GM18499 (cell line): ENCODE measurements at regions not wholly inside any gene's neighbourhood (a gene's known extent, or its start where the extent isn't known, plus 50 kb on each side); places are given as distances from the start of the nearest gene placed in this dataset.
"Not testable (repeated sequence)": the region's sequence is repeated elsewhere in the genome, so short reads cannot be mapped to it uniquely, and the experiment has no call there.

Experiments used
- ATAC-seq: cut with Tn5 transposase; IDR thresholded peaks from one replicate; pipeline ENCODE4 v1.9.1; 2021; ENCODE audit warnings: moderate number of reproducible peaks; ENCODE audit not compliant: insufficient read depth, unreplicated experiment

DNA sequence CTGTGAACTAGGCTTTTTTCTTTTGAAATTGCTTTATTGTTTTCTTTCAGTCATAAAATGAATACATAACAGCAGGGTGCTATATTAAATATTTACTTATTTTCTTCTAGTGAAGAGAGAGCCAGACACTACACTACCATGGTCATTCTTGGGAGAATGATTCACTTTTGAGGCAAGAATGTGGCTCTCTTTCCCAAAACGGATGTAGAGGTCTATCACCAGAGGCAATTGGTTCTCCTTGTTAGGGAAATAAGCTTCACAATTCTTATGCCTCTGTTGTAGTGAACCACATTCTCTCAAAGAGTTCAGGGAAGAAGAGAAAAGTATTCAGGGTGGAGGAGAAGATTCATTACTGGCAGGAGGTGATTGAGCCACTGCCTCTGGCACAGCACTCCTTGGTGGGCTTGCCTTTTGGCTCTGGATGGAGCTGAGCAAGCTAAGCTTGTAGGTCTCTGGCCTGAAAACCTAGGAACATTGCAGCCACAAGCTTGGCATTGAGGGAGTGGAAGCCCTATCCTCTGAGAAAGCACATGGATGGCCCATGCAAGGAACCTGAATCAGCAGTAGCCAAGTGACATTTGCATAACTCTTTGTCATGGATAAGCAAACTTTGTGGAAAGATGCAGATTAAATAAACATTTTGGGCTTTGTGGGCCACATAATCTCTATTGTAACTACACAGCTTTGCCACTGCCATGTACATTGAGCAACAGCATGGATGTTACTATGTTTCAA, 179.0 kb upstream of the TNC start:
- no peak for ATAC-seq

DNA sequence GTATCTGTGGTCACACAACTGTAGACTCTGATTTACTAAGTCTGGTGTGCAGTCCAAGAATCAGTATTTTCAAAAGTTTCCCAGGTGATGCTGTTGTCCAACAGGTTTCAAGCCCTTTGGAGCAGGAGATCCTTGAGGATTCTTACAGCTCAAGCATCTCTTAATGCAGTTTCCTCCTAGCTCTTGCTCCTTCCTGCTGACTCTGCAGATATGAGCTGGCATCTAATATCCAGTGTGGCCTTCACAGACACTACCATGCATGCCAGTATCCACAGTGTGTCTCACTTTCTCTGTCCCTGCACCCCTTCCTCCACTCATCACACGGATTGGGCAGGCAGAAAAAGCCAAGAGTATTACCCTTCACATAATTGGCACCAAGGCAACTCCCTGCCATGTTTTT, 182.2 kb upstream of the TNC start:
- no peak for ATAC-seq

DNA sequence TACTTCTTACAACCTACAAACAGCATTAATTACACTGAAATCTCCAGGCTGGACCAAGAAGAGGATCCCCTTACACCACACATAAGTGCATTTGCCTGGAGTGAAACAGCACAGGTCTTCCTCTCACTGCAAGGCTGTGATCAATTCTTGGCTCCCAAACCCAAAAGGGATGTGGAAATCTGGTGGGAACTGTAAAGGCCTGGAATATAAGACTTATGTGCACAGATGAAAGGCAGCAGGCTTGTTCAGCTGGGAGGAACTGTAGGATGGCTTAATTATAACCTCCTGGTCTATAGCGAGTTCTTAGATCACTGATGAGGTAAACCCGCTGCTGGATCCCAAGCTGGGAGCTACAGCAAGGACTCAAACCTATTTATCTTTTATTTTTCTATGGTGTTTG, 182.9 kb upstream of the TNC start:
- ATAC-seq, result no peak

DNA sequence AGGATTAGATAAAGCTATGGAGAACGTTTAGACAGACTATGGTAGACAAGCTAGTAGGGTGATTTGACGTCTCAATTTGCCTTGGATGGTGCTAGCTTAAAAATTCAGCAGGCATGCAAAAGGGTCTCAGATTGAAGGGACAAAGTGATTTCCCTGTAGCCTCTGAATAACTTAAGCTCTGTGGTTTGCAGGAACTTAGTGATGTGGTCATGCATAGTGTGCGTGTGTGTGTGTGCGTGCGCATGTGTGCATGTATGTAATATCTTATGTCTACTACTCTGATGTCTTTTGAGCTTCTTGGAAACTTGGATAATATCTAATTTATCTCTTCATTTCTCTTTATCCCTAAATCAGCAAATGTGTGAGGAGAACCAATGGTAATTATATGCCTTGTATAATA, 183.6 kb upstream of the TNC start:
- ATAC-seq, result no peak

DNA sequence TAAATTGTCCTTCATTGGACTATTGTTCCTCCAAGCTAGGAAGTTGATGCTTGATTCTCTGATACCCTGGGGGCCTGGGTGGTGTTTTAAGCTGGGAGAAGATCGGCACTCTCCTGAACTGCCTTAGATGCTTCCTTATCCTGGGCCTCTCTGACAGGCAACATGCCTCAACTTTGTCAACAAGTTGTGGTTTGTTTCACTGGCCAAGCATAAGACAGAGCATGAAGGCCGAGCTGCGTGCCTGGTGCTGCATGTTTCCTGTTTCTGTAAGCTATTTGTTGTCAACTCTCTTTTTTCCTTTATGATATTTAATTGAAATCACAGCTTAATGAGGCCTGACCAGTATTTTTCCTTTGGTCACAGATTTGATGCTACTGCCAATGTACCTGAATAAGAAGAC, 187.6 kb upstream of the TNC start:
- ATAC-seq, result no peak

DNA sequence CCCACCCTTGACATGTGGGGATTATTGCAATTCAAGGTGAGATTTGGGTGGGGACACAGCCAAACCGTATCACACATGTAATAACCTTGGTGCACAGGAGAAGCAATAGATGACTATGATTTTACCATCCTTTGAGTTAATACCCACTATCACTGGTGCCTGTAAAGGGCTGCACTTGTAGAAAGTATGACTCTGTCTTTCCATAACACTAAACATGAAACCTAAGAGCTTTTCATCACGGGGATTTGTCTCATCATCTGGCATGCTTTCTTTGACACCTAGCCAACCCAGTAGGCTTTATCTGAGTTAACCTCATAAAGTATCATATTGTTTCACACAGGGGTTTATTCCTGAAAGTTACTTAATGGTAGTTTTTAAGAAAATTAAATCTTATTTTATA, 188.9 kb upstream of the TNC start:
- ATAC-seq, result no peak

DNA sequence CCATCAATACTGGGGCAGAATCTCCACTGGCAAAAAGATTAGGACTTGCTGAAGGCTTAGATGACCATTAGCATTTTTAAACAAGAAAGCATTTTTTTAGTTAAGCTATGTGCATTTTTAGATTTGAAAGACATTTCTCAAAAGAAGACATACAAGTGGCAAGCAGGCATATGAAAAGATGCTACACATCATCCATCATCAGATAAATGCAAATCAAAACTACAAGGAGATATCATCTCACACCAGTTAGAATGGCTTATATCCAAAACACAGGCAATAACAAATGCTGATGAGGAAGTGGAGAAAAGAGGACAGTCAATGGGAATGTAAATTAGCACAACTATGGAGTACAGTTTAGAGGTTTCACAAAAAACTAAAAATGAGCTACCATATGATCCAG, 195.6 kb upstream of the TNC start:
- ATAC-seq, result no peak

DNA sequence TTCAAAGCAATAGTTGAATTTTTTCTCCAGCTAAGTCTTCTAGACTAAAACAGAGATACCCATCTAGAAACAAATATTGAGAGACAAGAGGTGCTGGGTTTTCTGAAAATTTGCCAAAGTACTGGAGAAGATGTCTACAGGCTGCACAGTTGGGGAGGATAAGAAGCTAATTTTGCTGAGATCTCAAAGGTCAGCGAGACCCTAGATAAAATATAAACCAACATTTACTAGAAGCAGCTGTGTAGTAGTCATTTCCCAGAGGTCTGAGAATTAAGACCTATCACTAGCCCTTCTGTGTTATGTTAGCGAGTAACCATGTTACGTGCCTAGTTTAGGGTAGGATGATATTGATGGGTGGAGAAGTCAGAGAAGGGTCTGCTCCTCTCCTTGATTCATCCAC, 208.5 kb upstream of the TNC start:
- no peak for ATAC-seq

DNA sequence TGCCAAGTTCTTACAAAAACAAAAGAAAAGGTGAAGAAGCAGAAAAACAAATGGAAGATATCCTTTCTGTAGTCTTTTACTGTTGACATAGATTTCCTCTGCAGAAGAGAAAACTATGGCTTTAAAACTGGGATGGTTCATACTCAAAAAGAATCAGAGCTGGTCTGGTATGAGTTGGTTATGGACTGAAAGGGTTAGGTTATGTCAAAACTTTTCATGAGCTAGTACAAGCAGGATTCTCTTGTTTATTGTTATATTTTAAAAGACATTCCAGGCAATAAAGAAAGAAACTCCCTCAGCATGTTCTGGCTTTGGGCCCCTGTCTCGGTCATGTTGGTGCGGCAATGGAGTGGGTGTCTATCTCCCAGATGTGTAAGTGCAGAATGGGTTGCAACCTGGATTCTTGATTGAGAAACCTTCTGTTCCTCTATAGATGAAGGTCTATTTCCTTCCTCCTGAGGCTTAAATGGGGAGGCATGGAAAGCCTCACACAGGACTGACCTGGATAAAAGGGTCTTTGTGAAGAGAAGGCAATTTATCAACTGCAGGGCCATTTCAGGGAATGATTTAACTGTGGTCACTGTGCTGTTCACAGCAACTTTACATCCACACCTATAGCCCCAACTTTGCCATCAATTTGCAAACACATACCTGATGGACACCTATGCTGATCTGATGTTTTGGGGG, 209.6 kb upstream of the TNC start:
- ATAC-seq, result no peak

DNA sequence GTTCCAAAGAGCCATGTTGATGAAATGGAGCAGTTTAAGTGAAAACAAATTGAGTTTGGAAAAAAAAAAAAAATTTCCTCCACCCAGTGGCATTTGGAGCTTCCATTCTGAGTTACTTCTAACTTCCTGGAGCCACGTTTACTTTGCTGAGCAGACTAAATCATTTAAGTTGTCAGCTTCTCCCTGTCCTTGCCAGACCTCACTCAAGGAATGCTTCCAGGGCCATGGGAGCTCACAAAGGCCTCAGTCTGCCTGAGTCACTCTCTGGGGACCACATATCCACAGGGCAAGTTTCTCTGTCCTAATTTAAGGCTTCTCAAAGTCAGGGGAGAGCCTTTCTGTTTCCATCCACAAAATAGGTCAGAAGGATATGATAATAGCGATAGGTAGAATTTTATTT, 210.3 kb upstream of the TNC start:
- no peak for ATAC-seq

DNA sequence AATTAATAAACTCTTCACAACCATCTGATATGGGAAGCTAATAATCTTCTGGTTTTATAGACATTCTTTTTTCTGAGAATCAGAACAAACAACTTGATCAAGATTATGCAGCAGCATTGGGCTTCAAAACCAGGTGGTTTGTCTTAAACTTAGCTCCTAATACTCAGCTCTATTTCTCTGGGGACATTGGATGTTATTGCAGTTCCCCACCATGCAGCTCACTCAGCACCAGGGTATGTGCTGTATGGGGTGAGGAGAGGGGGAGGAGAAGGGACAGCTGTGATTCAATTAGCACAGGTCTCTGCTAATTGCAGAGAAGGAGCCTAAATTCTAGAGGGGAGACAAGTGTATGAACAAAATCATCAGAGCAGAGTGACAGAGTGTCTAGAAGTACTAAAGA, 210.7 kb upstream of the TNC start:
- no peak for ATAC-seq

DNA sequence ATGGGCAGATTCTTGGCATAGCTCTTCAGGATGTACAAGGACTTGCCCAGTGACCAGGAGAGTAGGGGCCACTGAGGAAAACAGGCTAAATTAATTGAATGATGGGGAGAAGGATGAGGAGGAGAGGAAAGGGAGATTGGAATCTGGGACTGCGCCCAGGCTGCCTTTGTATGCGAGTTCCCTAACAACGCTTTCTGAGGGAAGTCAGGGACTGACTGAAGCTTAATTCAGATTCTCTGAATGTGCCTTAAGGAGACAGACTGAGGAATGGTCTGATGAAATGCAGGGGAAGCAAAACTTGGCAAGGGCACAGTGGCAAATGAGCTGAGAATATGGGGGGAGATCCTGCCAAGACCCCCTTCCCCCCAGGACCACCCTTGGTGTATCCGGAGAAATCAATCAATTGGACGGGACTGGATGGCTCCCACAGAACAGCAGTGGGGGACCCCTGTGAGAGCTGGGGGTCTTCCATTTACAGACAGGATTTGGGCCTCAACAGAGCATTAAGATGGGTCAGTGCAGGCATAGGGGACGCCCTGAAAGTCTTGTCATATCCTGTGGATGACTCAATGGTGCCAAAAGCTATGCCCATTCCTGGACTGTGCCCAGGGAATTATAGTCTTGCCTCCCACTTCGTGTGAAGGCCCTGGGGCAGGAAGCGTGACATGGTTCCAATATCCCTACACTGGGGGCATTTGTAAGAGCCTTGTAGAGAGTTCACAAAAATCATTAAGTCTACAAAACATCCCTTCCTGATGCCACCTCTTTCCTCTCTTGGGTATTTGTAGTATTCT, 215.5 kb upstream of the TNC start:
- no peak for ATAC-seq

DNA sequence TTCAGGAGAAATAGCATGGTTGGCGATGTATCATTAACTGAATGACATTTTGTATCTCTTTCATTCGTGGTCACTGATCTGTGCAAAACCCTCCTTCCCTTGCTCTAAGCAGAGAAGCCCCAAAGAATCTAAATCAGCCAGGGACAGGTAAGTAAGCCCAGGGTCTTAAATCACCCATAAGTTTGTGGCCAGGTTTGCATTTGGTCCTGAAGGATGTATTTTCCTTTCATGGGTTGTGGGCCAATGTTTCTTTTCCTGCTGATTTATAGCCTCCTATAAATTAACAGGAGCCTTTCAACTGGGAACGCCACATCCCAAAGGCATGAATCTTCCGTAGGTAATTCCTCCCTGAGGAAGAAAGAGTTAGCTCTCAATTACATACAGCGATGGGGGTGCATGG, 217.5 kb upstream of the TNC start:
- no peak for ATAC-seq

DNA sequence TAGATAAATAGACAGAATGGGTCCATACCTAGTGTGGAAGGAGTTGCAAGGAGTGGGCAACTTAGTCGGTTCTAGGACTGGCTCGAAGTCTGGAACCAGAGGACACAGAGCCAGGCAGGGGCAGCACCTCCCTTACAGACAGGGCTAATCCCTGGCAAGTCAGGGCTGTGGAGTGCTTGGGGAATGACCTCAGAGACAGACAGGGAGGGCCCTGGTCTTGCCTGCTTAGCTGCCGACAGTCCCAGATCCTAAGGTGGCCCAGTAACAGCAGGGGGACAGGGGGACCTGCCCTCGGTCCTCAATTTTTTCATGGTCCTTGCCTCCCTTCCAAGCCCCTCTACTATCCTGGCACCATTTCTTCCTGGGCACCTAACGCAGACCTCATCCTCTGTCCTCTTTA, 222.4 kb upstream of the TNC start:
- no peak for ATAC-seq

DNA sequence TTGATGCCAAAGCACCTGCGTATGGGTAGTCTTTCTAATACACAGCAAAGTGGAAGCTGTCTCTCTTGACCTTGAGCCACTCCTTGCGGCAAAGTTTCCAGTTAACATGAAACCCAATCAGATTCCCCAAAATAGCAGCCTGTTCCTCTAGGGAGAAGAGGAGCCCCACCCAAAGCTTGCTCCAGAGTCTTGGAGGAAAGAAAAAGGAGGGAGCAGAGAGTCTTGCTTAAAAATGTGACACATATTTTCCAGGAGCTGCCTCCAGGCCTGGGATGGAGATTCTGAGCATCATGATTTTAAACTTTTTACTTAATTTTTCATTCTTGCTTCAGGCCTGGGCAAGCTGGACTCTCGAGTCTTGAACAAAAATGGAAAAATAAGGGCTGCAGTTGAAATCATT, 223.5 kb upstream of the TNC start:
- ATAC-seq, result no peak

DNA sequence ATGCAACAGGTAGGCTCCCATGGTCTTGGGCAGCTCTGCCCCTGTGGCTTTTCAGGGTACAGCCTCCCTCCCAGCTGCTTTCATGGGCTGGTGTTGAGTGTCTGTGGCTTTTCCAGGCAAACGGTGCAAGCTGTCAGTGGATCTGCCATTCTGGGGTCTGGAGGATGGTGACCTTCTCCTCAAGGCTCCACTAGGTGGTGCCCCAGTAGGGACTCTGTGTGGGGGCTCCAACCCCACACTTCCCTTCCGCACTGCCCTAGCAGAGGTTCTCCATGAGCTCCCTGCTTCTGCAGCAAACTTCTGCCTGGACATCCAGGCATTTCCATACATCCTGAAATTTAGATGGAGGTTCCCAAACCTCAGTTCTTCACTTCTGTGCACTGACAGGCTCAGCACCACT, 229.8 kb upstream of the TNC start:
- not testable (repeated sequence) for ATAC-seq

DNA sequence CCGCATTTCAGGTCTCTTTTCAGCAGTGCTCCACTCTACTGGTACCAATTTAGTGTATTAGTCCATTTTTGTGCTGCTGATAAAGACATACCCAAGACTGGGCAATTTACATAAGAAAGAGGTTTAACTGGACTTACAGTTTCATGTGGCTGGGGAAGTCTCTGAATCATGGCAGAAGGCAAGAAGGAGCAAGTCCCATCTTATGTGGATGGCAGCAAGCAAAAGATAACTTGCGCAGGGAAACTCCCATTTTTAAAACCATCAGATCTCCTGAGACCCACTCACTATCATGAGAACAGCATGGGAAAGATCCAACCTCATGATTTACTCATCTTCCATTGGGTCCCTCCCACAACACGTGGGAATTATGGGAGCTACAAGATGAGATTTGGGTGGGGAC, 231.0 kb upstream of the TNC start:
- not testable (repeated sequence) for ATAC-seq

DNA sequence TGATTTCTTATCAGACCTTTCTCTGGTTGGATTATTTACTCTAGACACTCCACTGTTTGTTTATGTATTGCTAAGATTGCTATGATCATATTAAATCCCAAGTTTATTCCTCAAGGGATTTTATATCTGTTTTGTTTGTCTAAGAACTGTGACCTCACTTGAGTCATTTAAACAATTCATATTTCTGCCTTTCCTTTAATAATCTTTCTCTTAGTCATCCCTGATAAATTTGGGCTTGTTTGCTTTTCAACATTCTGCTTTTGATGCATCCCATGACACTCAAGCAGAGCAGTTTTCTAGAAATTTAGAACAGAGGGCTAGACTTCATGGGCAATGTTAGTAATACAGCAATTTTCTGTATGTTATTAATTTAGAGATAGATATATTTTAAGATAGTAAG, 231.6 kb upstream of the TNC start:
- no peak for ATAC-seq

DNA sequence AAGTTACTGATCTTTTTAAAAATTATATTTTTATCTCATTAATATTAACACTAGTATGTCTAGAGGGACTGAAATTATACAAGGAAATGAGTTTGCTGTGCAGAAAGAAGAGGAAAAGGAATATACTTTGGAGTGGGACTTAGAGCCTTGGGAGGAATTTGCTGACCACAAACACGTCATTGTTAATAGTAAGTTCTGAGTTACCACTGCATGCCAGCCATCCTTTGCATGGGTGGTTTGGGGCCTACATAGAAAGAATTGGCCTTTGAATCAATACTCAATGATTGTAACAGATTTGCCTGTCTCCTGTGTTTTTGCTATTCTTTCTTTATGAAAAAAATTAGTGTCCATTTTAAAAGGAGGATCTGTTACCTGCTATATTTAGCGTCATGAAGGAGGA, 232.6 kb upstream of the TNC start:
- ATAC-seq, result no peak

DNA sequence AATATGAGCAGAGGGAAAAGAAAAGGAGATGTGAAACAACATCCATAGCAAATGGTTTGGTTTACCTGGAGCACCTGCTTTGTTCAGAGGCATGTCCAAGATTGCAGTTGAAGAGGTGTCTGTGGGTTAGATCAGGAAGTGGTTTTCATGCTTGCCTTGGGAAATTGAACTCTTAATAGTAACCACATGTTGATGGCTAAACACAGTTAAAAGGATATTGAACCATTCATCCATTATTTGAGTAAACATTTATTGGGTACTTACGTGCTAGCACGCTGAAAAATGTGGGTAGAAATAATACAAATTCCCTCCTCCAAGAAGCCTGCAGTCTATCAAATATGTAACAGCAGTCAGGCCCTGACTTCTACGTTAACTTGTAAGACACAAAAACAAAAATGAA, 235.7 kb upstream of the TNC start:
- ATAC-seq, result no peak

DNA sequence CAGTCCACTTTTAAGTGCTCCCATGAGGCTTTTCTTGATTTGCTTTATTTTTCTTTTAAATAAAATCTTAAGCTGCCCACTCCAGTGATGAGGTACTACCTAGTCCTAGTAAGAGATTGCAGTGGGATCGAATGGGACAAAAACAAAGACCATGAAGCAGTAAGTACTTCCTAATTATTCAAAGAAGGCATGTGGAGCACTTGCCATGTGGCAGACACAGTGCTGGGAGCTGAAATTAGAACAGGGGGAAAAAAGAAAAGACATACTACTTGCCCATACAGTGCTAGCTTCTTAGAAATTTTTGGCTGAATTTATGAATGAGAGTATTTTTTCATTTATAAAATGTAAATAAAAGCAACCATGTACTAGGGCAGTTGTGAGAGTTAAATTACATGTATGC, 239.9 kb upstream of the TNC start:
- no peak for ATAC-seq
